ENCODE measurements at regions not wholly inside any gene's neighbourhood (a gene's known extent, or its start where the extent isn't known, plus 50 kb on each side); places are given as distances from the start of the nearest gene placed in this dataset.

DNA sequence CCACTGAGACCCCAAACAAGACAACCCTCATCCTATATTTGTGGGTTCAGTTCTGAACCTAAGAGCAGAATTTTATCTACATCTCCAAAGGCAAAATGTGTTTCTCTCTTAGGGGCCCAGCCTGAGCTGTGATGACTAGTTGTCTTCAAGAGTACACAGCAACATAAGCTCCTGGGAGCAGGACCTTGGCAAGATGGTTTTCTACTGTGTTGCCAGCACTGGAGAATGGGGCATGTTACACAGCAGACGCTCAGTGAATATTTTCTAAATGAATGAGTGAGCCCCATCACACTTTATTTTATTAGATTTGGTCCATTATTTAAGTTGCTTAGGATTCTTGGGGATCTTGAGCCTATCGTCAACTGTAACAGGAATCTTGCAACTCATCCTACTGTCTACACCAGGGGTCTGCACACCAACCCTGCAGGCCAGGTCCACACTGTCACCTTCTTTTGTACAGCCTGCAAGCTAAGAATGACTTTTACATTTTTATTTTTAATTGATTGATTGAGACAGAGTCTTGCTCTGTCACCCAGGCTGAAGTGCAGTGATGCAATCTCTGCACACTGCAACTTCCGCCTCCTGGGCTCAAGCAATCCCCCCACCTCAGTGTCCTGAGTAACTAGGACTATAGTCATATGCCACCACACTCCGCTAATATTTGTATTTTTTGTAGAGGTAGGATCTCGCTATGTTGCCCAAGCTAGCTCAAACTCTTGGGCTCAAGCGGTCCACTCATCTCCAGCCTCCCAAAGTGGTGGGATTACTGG, 347.1 kb downstream of the FGFR2 start:
- TF ChIP-seq, protein P1, sequence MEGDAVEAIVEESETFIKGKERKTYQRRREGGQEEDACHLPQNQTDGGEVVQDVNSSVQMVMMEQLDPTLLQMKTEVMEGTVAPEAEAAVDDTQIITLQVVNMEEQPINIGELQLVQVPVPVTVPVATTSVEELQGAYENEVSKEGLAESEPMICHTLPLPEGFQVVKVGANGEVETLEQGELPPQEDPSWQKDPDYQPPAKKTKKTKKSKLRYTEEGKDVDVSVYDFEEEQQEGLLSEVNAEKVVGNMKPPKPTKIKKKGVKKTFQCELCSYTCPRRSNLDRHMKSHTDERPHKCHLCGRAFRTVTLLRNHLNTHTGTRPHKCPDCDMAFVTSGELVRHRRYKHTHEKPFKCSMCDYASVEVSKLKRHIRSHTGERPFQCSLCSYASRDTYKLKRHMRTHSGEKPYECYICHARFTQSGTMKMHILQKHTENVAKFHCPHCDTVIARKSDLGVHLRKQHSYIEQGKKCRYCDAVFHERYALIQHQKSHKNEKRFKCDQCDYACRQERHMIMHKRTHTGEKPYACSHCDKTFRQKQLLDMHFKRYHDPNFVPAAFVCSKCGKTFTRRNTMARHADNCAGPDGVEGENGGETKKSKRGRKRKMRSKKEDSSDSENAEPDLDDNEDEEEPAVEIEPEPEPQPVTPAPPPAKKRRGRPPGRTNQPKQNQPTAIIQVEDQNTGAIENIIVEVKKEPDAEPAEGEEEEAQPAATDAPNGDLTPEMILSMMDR (IDR thresholded peaks at IDR 0.05): no peak
- no peak for TF ChIP-seq POLR2A (IDR thresholded peaks at IDR 0.05)
